Suprapubic skin (tissue), 4 donors: ENCODE measurements at regions not wholly inside any gene's neighbourhood (a gene's known extent, or its start where the extent isn't known, plus 50 kb on each side); places are given as distances from the start of the nearest gene placed in this dataset.

Experiments used
- CTCF ChIP-seq, 2 donors: fragments of 200-600 bp in 1 of 2; fragments of 450-650 bp in 1 of 2; sonication (generic) in 1 of 2; IDR thresholded peaks; one replicate each; pipeline ENCODE4 v1.5.1; 2016 to 2019; ENCODE audit warnings: antibody characterized with exemption in 2 of 2, mild to moderate bottlenecking in 1 of 2, moderate library complexity in 1 of 2
- EP300 ChIP-seq: sonication (generic); formaldehyde crosslinking; IDR thresholded peaks from one replicate; pipeline ENCODE4 v1.6.1; 2017; ENCODE audit warnings: antibody characterized with exemption
- POLR2A ChIP-seq, 2 donors: fragments of 450-650 bp; IDR thresholded peaks; one replicate each; pipeline ENCODE4 v1.6.1; 2017; ENCODE audit warnings: antibody characterized with exemption in 2 of 2, mild to moderate bottlenecking in 2 of 2, moderate library complexity in 2 of 2
- POLR2AphosphoS5 ChIP-seq, 3 donors: sonication (generic); formaldehyde crosslinking; IDR thresholded peaks; one replicate each; pipeline ENCODE4 v1.6.1; 2017; ENCODE audit warnings: antibody characterized with exemption in 3 of 3

- TF ChIP-seq CTCF (IDR thresholded peaks at IDR 0.05) (no peak), POLR2A (IDR thresholded peaks at IDR 0.05) (no peak), POLR2AphosphoS5 (IDR thresholded peaks at IDR 0.05) (no peak), EP300 (no peak)
These were observed 836.2 kb upstream of the MGAT4C start for GRCh38 chr12:87092421-87092820.
